GM08714 (cell line): ENCODE measurements at regions not wholly inside any gene's neighbourhood (a gene's known extent, or its start where the extent isn't known, plus 50 kb on each side); places are given as distances from the start of the nearest gene placed in this dataset.

Experiments used
- H3K4me3 ChIP-seq: fragments of 200-500 bp; sonication (Bioruptor generic); 2 replicates; pipeline ENCODE4 v1.5.1; 2014; ENCODE audit warnings: mild to moderate bottlenecking, low read length, inconsistent platforms
- ZNF274 ChIP-seq: IDR thresholded peaks from 2 replicates; pipeline ENCODE4 v1.6.1; 2012; ENCODE audit warnings: mild to moderate bottlenecking, low read depth, low read length

DNA sequence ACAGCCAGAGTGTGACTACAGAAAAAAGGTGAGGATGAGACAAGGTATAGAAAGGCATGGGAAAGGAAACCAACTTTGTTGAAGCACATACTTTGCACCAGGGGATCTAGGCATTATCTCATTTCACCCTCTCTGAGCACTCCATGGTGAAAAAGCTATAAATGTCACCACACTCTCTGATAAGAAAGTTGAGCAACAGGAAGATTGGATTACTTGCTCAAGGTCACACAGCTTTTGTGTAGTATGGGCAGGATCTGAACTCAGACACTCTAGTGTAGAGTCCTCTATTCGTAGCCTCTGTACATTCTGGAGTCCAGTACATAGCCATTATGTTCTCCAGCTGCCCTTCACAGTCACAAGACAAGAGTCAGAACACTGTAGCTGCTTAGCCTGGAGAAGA lies 163.4 kb upstream of the SEMA6D start:
- no peak for TF ChIP-seq ZNF274
- no peak overlapping the region for H3K4me3 ChIP-seq

DNA sequence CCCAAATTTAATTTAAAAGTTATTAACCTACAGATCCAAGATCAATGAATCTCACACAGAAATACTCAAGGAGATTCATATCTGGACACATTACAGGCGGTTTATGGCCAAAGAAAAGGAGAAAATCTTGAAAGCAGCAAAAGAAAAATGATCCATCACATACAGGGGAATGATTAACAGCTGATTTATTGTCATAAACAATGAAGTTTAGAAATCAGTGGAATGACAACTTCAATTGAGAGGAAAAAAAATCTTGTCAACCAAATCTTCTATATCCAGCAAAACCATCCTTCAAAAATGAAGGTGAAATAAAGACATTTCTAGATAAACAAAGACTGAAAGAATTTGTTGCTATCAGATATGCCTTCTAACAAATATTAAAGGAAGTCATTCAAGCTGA lies 156.2 kb upstream of the SEMA6D start:
- no peak for TF ChIP-seq ZNF274
- no peak overlapping the region for H3K4me3 ChIP-seq

DNA sequence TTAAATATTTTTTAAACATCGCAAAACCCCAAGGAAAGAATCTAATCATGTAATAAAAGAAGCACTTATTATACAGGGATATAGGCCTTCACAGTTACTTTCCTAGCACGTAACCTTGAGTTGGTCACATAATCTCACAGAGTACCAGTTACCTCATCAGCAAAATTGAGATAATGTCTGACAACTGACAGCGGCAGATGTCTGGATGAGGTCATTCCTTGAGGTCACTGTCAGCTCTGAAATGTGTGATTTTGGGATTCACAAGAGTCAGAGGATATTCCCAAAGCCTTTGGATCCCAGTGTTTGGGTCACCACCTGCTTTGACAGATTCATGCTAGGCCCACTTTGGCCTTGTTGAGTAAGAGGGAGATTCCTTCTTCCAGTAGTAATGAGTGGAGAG lies 151.4 kb upstream of the SEMA6D start:
- no peak for TF ChIP-seq ZNF274
- no peak overlapping the region for H3K4me3 ChIP-seq

DNA sequence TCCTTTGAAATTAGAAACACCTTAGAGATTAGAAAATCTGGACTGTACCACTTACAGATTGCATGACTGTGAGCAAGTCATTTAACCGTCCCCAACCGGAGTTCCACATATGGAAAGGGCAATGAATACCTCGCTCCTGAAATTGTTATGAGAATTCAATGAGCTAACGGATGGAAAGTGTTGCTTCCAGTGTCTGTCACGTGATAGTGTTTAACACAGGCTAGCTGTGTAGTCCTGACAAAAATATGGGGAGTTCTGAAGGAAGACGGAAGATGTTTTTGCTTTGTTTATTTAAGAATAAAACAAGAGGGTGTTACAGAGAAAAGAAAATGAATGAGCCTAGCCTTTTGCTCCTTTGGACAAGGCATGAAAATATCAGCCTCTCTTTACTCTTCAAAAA lies 150.7 kb upstream of the SEMA6D start:
- no peak for TF ChIP-seq ZNF274
- H3K4me3 ChIP-seq, result no peak overlapping the region

DNA sequence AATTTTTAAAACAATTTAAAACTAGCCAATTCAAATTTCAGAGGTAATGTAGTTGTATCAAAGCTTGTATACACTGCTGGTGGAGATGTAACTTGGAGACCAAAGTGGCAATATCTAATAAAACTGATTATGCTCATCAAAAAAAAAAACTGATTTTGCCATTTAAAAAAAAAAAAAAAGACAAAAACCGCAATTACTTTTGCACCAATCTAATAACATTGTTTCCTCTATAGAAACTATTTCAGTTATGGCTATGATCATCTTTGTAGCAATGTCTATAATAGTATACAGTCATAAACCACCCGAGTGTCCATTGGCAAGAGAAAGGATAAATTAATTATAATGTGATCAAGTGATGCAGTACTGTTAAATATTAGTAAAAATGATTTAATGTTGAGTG lies 149.3 kb upstream of the SEMA6D start:
- no peak for TF ChIP-seq ZNF274
- H3K4me3 ChIP-seq, result no peak overlapping the region

DNA sequence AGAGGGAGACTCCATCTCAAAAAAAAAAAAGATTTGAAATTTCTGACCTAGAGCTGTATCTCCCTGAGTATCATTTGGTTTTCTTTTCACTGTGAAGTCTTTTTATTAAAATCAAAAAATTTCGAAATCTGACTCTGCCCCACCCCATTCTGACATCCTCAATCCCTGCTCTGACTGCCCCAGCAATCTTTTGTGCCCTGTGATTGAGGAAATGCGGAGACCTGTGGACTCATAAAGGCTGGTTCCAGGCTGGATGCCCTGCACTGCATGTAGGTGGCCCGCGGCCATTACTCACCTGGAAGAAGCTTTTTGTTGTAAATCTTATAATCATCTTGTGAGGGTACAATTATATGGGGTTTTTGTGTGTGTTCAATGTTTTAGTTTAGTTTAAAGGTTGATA lies 147.3 kb upstream of the SEMA6D start:
- no peak overlapping the region for H3K4me3 ChIP-seq
- no peak for TF ChIP-seq ZNF274

DNA sequence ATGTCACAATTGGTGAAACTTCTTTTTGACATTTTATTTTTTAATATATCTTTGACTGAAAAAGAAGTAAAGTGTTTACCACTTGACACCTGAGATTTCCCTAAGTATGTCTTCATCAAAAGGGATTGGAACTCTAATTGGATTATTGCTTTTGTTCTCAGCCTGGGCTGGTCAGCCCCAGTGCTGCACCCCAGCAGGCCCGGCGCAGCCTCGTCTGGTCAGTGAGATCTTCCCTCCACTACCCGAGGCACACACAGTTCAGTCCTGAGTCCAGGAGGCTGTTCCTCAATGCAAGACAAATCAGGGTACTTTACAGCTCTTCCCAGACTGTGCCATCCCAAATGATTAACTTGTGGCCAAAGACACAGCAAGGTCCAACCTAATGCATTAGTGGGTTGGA lies 146.9 kb upstream of the SEMA6D start:
- no peak for TF ChIP-seq ZNF274
- H3K4me3 ChIP-seq, result no peak overlapping the region

DNA sequence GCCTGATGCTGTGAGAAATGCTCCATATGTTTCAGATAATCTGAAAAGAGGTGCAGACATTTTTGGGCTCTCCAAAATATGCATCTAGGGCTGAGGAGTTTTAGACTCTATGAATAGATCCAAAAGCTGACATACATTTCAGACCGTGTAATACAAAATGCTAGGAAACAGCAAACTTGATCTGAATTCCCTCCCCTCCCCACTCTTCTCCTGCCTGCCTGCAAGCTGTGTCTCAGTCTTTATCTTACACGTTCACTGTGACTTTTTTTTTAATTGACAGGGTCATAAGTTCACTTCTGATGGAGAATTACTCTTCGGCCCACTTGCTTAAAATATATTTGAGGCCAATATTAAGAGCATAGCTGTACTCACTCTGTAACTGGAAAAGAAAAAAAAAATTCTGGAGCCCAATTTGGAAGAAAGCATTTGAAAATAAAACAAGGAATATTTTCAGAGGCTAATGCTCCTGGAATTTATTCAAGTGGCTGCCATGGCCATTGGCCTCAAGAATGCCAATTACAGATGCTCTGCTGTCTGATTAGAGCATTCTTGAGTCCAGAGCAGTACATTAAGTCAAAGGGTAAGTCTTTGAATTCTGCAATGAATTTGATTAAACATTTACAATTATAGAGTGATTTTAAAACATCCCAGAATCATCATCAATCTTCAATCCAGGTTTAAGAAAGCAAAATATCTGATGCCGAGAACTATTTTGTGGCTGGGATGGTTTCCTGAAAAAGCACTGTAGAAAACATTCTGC lies 146.2 kb upstream of the SEMA6D start:
- no peak overlapping the region for H3K4me3 ChIP-seq
- no peak for TF ChIP-seq ZNF274

DNA sequence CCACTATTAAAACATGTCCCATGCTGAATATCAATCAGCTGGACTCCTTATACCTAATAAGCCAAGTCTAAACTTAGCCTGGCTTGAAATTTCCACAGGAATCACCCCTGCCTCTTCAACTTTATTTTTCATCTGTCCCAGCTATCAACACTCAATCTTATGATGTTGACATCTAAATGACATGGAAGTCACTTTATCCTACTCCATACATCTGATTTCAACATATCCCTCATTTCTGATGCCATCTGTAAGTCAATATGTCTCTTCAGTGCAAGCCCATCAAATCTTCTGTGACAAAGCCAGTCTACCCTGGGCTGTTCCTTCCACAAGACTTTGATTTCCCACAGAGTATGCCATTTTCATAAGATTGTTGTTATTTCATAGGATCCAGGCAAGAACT lies 143.6 kb upstream of the SEMA6D start:
- TF ChIP-seq ZNF274, result no peak

DNA sequence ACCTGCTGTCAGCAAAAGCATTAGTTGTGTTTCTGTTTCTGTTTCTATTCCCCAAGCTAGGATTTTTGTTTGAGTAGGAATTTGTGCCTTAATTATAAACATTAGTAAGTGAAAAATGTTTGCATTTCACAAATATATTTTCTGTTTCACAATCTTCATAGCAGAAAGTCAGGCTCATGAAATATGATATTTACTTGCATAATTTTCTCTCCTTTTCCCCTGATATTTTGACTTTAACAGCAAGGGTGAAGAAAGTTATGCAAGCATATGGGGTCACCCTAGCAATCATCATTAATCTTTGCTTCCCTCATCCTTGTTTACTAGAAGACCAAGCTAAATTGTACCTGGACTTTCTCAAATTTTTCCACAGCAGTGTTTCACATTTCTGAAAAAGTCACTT lies 140.3 kb upstream of the SEMA6D start:
- no peak for TF ChIP-seq ZNF274
- no peak overlapping the region for H3K4me3 ChIP-seq

More for the DNA sequence above, 143.6 kb upstream of the SEMA6D start:
- H3K4me3 ChIP-seq, result no peak overlapping the region

DNA sequence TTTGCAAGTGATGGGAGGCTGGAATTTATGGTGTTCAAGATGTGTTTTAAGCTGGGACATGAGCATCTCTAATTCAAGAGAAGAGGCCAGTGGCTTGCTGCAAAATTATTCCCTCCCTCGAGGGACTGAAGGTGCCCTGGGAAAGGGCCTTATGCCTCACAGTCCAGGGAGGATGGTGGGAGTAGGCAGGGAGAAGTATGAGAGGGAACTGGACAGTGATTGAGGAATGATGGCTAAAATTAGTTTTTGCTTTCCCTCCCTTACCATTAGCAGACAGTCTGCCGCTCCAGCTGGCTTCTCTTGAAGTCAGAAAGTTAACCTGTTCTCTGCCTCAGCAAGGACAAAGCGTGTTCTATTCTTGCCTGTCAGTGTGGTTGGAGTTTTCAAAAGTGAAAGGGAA lies 139.8 kb upstream of the SEMA6D start:
- TF ChIP-seq ZNF274, result no peak
- H3K4me3 ChIP-seq, result no peak overlapping the region

DNA sequence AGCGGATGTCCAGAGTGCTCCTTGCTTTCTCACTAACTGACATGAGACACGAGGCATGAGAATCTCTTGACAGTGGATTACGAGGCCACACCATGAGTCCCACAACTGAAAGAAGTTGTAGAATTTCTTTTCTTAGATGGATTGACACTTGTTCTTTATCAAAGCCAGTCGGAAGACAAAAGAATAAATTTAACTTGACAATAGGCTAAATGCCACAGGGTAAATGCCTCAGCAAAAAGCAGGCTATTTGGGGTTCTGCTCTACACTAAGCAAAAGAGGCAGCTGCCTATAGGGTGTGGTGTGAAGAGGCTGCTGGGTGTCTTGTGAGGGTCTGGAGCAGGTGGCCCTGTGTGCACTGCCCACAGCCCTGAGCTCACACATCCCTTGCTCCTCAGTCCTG lies 135.1 kb upstream of the SEMA6D start:
- no peak for TF ChIP-seq ZNF274
- no peak overlapping the region for H3K4me3 ChIP-seq

DNA sequence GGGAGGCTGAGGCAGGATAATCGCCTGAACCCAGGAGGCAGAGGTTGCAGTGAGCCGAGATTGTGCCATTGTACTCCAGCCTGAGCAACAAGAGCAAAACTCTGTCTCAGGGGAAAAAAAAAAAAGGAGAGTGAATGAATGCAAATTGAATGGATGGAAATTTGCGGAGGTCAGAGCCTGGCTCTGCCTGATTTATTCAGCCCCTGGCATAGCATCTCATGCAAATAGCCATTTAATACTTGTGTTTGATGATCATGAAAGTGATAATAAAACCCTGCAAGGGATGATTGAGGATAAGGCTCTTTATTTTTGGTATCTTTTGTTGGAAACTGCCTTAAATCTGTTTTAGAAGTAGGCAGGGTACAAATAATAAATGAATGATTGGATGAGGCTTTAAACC lies 133.0 kb upstream of the SEMA6D start:
- no peak overlapping the region for H3K4me3 ChIP-seq
- no peak for TF ChIP-seq ZNF274

DNA sequence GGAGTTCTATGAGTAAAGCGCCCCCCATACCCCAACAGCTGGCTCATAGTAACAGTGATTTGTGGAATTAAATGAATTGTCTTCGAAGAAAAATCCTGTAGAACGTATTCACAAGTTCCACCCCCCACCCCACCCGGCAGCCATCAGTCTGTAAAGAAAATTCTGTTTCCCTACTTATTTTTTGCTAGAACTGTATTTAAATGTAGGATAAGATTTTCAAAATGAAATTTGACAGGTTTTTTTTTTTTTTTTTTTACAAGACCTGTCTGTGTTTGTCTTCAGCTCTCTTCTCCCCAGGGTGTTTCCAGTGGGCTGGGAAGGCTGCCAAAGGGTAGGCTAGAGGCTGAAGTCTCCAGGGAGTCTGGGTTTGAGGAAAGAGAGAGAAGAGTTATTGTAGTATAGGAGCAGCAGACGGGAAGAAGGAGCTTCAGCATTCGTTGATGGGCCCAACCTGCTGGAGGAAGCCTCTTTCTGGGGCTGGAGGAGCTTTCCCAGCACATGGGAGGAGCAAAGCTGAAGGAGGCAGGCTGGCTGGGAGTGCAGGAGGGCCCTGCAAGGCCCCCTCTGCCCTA lies 130.6 kb upstream of the SEMA6D start:
- TF ChIP-seq ZNF274, result no peak

DNA sequence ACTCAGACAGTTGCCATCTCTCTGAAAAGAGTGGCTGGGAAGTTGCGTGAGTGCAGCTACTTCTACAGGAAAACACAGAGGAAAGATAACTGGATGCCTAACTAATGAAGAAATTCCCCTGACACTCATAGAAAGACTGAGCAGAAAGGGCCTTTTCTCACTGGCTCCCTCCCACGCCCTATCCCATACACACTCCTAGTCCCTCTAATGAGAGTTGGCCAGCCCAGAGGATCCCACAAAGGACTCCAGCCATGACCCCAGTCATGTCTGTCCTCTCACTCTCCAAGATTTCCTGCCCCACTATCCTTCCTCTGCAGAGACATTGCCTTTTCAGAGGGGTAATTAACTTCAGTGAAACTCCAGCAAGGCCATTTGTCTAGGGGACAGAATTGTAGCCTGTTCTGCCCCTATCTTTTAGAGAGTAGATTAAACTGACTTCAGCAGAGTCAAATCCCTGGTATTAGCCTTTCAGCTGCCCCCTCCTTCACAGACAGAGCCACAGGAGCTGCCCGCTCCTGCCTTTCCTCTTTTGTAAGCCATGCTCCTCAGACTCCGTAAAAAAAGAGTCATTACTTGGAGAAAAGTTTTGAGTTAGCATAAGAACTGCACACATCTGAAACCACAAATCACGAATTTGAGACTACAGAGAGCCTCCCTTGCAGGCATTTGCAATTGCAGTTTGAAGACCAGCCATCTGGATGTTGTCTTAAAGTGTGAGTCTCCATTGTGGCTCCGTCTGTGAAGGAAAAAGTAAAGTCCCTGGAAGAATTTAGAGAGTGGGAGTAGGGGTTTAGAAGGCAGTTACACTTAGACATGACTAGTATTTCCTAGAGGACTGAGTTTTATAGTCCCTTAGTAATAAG lies 129.1 kb upstream of the SEMA6D start:
- TF ChIP-seq ZNF274, result no peak
- no peak overlapping the region for H3K4me3 ChIP-seq

More for the DNA sequence above, 130.6 kb upstream of the SEMA6D start:
- H3K4me3 ChIP-seq, result no peak overlapping the region
